Posterior cingulate gyrus (tissue), 11 donors: ENCODE measurements at regions not wholly inside any gene's neighbourhood (a gene's known extent, or its start where the extent isn't known, plus 50 kb on each side); places are given as distances from the start of the nearest gene placed in this dataset.
A peak's percentile ranks its signal among the peaks of the same experiment; 100 is the strongest.
"Not testable (repeated sequence)": the region's sequence is repeated elsewhere in the genome, so short reads cannot be mapped to it uniquely, and the experiment has no call there.

Experiments
- DNase-seq, 10 donors: peaks; one replicate each; pipeline versions ENCODE4 v3.0.0 to v3.0.0-alpha.2; 2020 to 2021; ENCODE audit warnings: mixed read lengths in 3 of 10
- intact Hi-C: fragments of 100-400 bp; cut with DNase I; formaldehyde crosslinking; loops from one replicate; pipeline ENCODE4 v1.15.1; 2023

DNA sequence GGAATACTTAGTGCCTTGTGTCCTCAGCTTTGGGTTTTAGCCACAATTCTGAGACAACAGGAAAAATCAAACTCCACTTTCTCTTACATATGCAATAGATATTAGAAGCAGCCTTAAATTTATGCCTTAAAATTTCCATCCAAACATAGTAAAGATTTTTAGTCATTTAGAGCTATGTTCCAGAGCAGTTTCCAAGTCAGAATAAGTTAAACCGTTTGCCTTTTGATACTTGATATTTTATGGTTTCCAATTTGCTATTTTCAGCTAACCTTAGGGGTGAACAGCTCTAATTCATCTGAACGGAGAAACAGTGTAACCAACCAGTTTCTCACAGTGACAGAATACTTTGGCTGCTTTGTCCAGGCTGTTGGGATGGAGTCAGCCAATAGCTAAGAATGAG is 125.8 kb upstream of the RXFP1 start:
- intact Hi-C loops: no loop called here
- no peak for DNase-seq

DNA sequence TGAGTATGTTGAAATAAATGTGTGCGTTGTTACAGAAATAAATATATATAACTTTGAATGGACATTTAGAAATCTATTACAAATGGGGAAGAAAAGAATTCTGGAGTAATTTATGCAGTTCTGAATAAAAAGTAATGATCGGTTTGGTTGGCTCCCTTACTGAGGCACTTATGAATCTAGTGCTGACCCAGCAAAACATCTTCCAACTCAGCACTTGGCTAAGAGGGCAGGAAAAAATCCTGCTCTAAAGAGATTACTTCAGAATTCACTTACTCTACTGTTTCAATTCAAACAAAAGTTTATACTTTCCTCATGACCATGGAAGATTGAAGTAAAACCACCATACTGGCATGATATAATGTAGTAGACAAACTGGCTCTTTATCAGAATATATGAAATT is 123.9 kb upstream of the RXFP1 start:
- no peak for DNase-seq
- intact Hi-C loops: no loop called here

DNA sequence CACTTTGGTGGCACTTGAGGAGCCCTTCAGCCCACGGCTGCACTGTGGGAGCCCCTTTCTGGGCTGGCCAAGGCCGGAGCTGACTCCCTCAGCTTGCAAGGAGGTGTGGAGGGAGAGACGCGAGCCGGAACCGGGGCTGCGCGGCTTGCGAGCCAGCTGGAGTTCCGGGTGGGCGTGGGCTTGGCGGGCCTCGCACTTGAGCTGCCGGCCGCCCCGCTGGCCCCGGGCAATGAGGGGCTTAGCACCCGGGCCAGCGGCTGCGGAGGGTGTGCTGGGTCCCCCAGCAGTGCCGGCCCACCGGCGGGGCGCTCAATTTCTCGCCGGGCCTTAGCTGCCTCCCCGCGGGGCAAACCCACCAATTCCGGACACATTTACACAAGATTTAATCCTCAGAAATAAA is 113.7 kb upstream of the RXFP1 start:
- intact Hi-C loops, DNase-seq: not testable (repeated sequence)

DNA sequence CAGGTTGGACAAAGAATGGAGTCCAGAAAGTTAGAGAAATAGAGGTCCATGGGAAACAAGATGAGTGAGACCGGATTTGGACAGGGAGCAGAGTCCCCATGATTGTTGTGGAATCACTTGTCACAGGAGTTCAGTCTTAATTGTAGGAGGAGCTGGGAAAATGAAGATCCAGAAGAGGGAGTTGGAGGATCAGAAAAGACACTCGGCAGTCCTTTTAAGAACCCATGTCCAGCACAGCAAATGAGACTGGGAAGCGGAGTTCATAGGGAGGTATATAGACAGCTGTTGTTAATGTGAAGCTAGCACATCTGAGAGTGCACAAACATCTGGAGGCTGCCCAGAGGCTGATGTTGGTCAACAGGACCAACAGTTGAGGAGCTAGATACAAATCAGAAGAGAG is 111.4 kb upstream of the RXFP1 start:
- intact Hi-C loops: no loop called here
- no peak for DNase-seq

DNA sequence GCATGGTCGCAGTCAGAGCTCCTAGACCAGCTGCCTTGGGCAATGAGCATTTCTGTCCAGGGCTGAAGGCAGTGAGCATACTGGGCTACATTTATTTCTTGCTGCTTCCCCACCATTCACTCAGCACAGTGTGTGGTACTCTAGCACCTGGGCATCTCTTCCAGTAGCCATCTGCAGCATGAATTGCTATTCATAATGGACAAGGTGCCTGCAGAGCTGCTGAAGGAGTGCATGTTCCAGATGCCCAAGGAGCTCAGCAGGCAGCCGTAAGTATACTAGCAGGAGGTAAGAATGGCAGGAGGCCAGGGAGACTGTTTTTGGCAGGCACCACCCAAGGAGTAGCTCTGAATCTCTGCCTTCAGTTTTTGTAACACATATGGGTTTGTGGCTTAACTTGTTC is 110.4 kb upstream of the RXFP1 start:
- intact Hi-C loops: no loop called here
- DNase-seq: peak in 8 of 10 donors; percentile 33 to 88 (median 61)

DNA sequence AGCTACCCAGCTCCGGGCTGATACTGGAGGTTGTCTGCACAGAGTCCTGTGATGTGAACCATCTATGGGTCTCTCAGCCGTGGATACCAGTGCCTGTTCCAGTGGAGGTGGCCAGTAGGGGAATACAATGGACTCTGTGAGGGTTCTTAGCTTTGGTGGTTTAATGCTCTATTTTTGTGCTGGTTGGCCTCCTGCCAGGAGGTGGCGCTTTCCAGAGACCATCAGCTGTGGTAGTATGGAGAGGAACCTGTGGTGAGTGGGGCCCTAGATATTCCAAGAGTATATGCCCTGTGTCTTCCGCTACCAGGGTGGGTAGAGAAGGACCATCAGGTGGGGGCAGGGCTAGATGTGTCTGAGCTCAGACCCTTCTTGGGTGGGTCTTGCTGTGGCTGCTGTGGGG is 103.0 kb upstream of the RXFP1 start:
- peak in 1 of 10 donors; percentile 29 for DNase-seq
- intact Hi-C loops: not testable (repeated sequence)

DNA sequence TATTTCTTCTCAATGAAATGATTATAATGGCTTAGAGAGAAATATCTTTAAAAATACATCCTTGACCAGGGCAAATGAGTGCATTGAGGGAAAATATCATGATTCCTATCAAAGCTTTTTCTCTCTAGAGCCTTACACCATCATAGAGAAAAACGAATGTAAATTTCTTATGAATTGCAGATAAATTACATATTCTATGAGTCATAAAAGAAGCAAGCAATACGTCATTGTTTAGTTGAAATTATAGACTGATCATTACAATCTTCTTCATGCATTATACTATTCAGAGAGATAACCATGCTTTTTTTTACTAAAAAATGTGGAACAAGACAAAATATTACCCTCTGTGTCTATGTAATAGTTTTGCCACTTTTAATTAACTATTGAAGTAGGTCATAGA is 100.9 kb upstream of the RXFP1 start:
- intact Hi-C loops: no loop called here
- no peak for DNase-seq

DNA sequence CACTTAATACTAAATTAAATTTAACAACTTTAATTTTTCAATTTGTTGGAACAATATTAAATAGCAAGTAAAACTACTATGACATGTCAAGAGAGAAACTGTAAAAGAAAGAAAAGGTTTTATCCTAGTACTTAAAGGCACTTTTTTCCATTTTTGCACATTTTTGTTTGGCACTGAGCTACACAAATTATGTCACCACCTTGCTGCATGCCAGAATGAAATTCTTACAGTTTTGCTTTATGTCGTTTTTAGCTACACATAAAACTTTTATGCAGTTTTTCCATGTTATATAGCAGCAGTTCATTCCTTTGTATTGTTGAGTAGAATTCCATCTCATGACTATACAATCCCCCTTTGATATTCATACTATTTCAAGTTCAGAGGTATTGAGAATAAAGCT is 99.1 kb upstream of the RXFP1 start:
- no peak for DNase-seq
- intact Hi-C loops: no loop called here

DNA sequence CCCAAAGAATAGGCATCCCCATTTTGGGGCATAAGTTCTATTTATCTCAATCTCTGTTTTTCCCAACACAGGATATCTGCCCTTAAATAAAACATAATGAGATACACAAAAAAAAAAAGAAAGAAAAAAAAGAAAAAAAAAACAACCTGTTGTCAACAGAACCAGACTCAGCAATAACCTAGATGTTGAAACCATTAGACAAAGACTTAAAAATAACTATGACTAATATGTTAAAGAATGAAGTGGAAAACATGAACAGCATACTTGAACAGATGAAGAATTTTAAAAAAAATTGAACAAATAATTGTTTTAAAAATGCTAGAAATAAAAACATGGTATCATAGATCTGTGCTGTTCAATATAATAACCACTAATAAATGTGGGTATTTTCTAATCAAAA is 93.4 kb upstream of the RXFP1 start:
- no peak for DNase-seq

DNA sequence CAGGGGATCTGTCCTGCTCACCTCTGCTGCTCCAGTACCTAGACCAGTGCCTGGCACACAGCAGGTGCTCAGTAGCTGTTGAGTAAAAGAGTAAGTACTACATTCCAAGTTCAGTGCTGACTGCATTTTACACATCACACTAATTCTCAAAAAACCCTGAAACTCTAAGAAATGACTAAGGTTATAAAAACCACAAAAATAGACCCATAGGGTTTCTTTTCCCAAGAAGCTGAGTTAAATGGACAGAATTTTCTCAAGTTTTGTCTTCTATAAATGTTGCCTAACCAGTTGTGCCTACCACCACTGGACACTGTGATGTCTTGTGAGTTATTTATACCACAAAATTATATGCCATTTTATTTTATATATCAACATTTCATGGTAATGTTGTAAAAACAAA is 78.9 kb upstream of the RXFP1 start:
- intact Hi-C loops: no loop called here
- DNase-seq: no peak

More for the DNA sequence above, 93.4 kb upstream of the RXFP1 start:
- intact Hi-C loops: no loop called here

DNA sequence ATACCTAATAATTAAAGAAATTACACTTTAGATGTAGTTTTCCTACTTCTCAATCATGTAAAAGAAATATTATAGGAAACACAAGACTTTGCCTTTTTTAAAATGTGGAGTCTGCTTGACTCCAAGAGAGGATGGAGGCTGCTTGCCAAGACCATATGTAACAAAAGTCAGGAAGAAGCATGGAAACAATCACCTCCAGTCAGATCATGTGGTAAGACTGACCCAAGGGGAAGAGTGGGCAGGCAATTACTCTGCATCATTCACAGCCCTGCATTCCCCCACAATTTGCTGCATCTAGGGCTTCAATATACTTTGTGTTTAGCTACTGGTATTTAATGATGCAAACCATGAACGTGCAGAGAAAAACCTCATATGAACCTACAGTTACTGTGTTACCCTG is 78.0 kb upstream of the RXFP1 start:
- DNase-seq: no peak
- intact Hi-C loops: no loop called here

DNA sequence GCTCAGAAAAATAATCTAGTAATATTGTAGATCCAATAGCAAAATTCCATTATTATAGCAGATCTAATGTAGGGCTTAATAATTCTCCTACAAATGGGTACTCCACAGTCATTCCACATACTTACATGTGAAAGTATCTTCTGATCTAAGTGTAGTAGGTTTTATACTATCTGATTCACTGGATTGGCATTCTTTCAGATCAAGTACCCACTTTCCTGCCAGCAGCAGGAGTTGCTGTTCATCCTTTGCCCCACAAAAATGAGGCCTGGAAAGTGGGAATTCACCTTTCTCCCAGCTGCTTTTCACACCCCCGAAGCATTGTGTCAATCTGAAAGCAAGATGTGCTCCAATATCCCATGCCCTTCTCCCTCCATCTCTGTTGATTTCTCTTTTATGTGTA is 77.1 kb upstream of the RXFP1 start:
- intact Hi-C loops: no loop called here
- DNase-seq: no peak

DNA sequence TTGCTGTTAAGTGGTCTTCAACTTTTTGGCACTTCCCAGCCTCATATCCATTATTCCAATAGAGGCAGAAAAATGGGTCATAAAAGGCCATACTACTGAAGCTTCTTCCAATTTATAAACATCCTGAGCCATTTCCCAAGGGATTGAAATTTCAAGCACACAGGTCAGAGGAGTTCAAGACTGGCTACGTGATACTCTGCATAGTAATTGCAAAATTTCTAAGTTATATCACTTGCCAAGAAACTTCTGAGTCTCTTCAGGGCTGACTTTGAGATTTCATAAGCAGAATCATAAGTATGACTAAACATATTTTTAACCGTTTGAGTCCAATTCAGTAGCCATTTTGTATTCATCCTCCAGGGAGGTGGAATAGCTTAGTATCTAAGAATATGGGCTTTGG is 75.6 kb upstream of the RXFP1 start:
- intact Hi-C loops: no loop called here
- no peak for DNase-seq

DNA sequence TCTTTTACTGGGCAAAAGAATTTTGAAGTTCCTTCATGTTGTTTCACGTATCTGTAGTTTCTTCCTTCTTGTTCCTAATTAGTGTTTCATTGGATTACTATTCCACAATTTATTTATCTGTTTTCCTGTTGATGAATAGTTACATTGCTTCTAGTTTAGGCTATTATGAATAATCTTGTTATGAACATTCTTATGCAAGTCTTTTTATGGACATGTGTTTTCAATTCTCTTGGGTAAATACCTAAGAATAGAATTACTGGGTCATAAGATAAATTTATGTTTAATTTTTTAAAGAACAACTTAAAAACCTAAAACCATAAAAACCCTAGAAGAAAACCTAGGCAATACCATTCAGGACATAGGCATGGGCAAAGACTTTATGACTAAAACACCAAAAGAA is 70.9 kb upstream of the RXFP1 start:
- no peak for DNase-seq
- intact Hi-C loops: no loop called here

DNA sequence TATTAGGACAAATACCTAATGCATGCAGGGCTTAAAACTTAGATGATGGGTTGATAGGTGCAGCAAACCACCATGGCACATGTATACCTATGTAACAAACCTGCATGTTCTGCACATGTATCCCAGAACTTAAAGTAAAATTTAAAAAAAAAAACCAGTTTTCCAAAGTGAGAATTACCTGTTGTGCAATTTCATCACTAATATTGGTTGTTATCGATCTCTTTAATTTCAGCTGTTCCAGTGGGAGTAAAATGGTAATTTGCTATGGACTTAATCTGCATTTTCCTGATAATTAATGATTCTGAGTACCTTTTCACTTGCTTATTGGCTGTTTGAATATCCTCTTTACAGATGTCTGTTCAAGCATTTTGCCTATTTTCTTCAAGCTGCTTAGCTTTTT is 69.6 kb upstream of the RXFP1 start:
- intact Hi-C loops: not testable (repeated sequence)

DNA sequence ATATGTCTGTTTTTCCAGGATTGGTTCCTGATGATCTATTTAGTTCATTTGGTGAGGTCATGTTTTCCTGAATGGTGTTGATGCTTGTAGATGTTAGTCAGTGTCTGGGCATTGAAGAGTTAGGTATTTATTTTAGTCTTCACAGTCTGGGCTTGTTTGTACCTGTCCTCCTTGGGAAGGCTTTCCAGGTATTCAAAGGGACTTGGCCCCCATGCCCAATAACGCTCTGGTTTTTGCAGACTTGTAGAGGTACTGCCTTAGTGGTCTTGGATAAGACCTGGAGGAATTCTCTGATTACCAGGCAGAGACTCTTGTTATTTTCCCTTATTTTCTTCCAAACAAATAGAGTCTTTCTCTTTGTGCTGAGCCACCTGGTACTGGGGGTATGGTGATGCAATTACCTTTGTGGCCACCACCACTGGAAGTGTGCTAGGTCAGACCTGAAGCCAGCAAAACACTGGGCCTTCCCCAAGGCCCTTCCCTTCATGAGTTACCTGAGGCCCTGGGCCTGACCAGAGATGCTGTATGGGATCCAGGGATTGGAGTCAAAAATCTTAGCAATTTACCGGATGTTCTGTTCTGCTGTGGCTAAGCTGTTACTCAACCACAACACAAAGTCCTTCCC is 63.3 kb upstream of the RXFP1 start:
- intact Hi-C loops: no loop called here
- DNase-seq: no peak

More for the DNA sequence above, 69.6 kb upstream of the RXFP1 start:
- not testable (repeated sequence) for DNase-seq

DNA sequence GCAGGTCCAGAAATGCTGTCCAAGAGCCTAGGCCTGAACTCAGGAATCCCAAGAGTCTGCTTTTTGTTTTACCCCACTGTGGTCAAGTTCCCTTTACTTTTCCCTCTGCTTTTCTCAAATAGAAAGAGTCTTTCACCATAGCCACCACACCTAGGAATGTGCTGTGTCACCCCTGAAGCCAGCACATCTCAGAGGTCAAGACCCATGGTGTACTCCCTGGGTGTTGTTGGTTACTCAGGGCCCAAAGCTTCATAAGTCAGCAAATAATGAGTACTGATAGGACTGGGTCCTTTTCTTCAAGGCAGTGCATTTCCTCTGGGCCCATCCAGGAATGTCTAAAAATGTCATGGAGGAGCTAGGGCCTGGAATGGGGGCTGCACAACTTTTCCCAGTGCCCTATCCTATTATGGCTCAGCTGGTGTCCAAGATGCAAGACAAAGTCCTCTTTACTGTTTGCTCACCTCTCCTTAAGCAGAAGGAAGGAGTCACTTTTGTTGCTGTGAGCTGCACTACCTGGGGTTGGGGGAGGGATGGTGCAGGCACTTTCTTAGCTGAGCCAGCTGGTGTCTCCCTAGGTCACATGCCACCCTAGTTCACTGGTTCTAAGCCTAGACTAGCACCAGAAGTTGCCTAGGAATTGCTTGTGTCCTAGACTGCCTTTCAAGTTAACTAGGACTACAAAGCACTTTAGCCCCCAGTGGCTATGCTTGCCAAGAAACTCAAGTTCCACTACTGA is 62.4 kb upstream of the RXFP1 start:
- no peak for DNase-seq
- intact Hi-C loops: no loop called here

DNA sequence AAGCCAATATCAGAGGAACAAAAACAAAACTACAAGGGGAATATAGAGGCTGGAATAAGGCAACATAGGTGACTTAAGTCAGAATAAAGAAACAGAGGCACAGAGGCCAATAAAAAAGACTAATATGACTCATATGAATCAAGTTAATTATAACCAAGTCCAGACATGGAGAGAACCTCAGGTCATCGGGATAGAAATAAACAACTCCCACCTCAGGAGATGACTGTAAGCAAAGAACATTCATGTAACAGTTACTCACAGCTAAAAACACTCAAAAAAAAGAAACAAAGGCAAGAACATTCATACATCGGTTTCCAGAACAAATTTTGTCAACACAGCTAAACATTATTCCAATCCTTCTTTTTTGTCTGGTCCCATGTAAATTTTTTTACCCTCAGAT is 60.3 kb upstream of the RXFP1 start:
- intact Hi-C loops: no loop called here
- DNase-seq: no peak

DNA sequence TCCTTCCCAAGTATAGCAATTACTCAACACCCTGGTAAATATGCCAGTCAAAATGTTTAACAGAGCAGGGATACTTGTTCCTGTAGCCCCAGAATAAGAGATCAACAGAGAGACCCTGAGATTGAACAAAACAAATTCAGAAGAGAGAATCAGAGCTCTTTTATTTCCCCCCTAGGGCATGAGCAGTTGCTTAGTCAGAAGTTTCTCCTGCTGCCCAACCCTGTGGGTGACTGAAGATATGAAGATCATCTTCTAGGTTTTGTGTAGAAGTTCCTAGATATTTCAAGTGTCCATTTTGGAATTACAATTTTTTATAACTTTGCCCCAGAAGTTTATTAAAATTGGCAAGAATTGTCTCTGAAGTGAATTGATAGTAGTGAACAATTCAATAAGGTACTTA is 59.1 kb upstream of the RXFP1 start:
- no peak for DNase-seq
- intact Hi-C loops: no loop called here
